Astrocyte (in vitro differentiated cells and primary cell): ENCODE measurements at regions not wholly inside any gene's neighbourhood (a gene's known extent, or its start where the extent isn't known, plus 50 kb on each side); places are given as distances from the start of the nearest gene placed in this dataset.

ENCODE experiments used
- EZH2 ChIP-seq: IDR thresholded peaks from 2 replicates; pipeline ENCODE4 v1.6.1; 2012; ENCODE audit warnings: mild to moderate bottlenecking, low read length, inconsistent platforms; ENCODE audit not compliant: insufficient read depth
- TF ChIP-seq, protein P1 (sequence below): IDR thresholded peaks from 2 replicates; pipeline ENCODE4 v1.5.1; 2011; ENCODE audit warnings: low read depth, mild to moderate bottlenecking, inconsistent platforms, low read length, moderate library complexity; ENCODE audit not compliant: insufficient read depth

- TF ChIP-seq, protein P1, sequence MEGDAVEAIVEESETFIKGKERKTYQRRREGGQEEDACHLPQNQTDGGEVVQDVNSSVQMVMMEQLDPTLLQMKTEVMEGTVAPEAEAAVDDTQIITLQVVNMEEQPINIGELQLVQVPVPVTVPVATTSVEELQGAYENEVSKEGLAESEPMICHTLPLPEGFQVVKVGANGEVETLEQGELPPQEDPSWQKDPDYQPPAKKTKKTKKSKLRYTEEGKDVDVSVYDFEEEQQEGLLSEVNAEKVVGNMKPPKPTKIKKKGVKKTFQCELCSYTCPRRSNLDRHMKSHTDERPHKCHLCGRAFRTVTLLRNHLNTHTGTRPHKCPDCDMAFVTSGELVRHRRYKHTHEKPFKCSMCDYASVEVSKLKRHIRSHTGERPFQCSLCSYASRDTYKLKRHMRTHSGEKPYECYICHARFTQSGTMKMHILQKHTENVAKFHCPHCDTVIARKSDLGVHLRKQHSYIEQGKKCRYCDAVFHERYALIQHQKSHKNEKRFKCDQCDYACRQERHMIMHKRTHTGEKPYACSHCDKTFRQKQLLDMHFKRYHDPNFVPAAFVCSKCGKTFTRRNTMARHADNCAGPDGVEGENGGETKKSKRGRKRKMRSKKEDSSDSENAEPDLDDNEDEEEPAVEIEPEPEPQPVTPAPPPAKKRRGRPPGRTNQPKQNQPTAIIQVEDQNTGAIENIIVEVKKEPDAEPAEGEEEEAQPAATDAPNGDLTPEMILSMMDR: no peak
- no peak for TF ChIP-seq EZH2
Measured at GRCh38 chr15:61337541-61337940, 108.4 kb upstream of the RORA start.
